Ovary (tissue), 7 donors: ENCODE measurements at regions not wholly inside any gene's neighbourhood (a gene's known extent, or its start where the extent isn't known, plus 50 kb on each side); places are given as distances from the start of the nearest gene placed in this dataset.

Source experiments
- DNase-seq, 5 donors: peaks; one replicate each; pipeline ENCODE4 v3.0.0-alpha.2; 2019 to 2020
- H3K27ac ChIP-seq, 2 donors: fragments of 200-600 bp; one replicate each; pipeline versions ENCODE4 v1.5.1 to v1.8.0; 2019 to 2022
- H3K27me3 ChIP-seq: fragments of 200-600 bp; one replicate; pipeline ENCODE4 v1.8.0; 2022
- H3K36me3 ChIP-seq: fragments of 200-600 bp; sonication (generic); one replicate; pipeline ENCODE4 v1.5.1; 2019
- H3K4me1 ChIP-seq: one replicate; pipeline ENCODE4 v1.8.1; 2013; ENCODE audit warnings: mild to moderate bottlenecking, moderate library complexity; ENCODE audit not compliant: insufficient read depth
- H3K4me3 ChIP-seq: fragments of 200-600 bp; sonication (generic); one replicate; pipeline ENCODE4 v1.5.1; 2017
- H3K9me3 ChIP-seq, 2 donors: fragments of 200-600 bp in 1 of 2; sonication (generic) in 1 of 2; one replicate each; pipeline versions ENCODE4 v1.5.1 to v1.8.1; 2013 to 2019; ENCODE audit warnings: mild to moderate bottlenecking in 1 of 2, moderate library complexity in 1 of 2
- CTCF ChIP-seq, 3 donors: fragments of 450-650 bp in 2 of 3; fragments of 200-600 bp in 1 of 3; IDR thresholded peaks; one replicate each; pipeline versions ENCODE4 v1.5.1 to v1.8.0; 2016 to 2022; ENCODE audit warnings: antibody characterized with exemption in 3 of 3, mild to moderate bottlenecking in 1 of 3
- EP300 ChIP-seq: sonication (generic); formaldehyde crosslinking; IDR thresholded peaks from one replicate; pipeline ENCODE4 v1.6.1; 2017; ENCODE audit warnings: antibody characterized with exemption
- POLR2A ChIP-seq: fragments of 450-650 bp; IDR thresholded peaks from one replicate; pipeline ENCODE4 v1.6.1; 2017; ENCODE audit warnings: antibody characterized with exemption, mild to moderate bottlenecking, moderate library complexity
- WGBS, 3 donors: extraction: QIAGEN DNeasy Blood & Tissue Kit in 1 of 3; methylation state at CpG; one replicate each; pipeline versions ENCODE4 v1.1.5 to v1.1.7; 2013 to 2017; 5-methylcytosine and 5-hydroxymethylcytosine counted together
- intact Hi-C, 4 donors: fragments of 100-400 bp; cut with DNase I; formaldehyde crosslinking; loops; one replicate each; pipeline versions ENCODE4 v1.11.0 to v1.15.1; 2022 to 2023
- donor health status: DM: no; HTN: no; CAD: no; lungs with moderate emphysema.
- donor health status: DM: no; HTN: no; CAD: no.
- donor health status: Bipolar disorder and iron deficiency.
- donor health status: DM: no; HTN: no; CAD: no.
- donor health status: DM: yes; HTN: yes; CAD: no.

GRCh38 chr13:108033800-108034707 is 181.3 kb downstream of the LIG4 start:
- intact Hi-C loops = no loop called here
- WGBS, 3 donors = 77 to 82% (median 79%) methylated on average over 3 of the region's 3 CpGs
- TF ChIP-seq CTCF (IDR thresholded peaks at IDR 0.05) (no peak), POLR2A (no peak), EP300 (no peak)
- DNase-seq = no peak
- Histone ChIP-seq H3K27ac (no peak overlapping the region), H3K4me1 (no peaks in the 10 kb centered on the region), H3K4me3 (no peak overlapping the region), H3K9me3 (no peaks in the 10 kb centered on the region), H3K36me3 (no peaks in the 10 kb centered on the region), H3K27me3 (no peaks in the 10 kb centered on the region)

- H3K4me1 ChIP-seq = no peaks in the 10 kb centered on the region
- 74 to 82% (median 76%) methylated on average over 5 of the region's 5 CpGs for WGBS, 3 donors
- DNase-seq = no peak
- H3K36me3 ChIP-seq = no peaks in the 10 kb centered on the region
- intact Hi-C loops = no loop called here
- no peaks in the 10 kb centered on the region for H3K9me3 ChIP-seq
- no peak overlapping the region for H3K27ac ChIP-seq
- TF ChIP-seq POLR2A = no peak
- no peak for TF ChIP-seq EP300
- TF ChIP-seq CTCF (IDR thresholded peaks at IDR 0.05) = no peak
- H3K4me3 ChIP-seq = no peak overlapping the region
- no peaks in the 10 kb centered on the region for H3K27me3 ChIP-seq
Measured at GRCh38 chr13:108031865-108032264, 183.5 kb downstream of the LIG4 start.

GRCh38 chr13:108030769-108031168 is 184.6 kb downstream of the LIG4 start:
- intact Hi-C loops = no loop called here
- no peaks in the 10 kb centered on the region for H3K4me1 ChIP-seq
- no peaks in the 10 kb centered on the region for H3K9me3 ChIP-seq
- no peak overlapping the region for H3K4me3 ChIP-seq
- TF ChIP-seq EP300 (no peak), CTCF (IDR thresholded peaks at IDR 0.05) (no peak), POLR2A (no peak)
- no peaks in the 10 kb centered on the region for H3K27me3 ChIP-seq
- H3K36me3 ChIP-seq = no peaks in the 10 kb centered on the region
- no peak overlapping the region for H3K27ac ChIP-seq
- WGBS, 3 donors = 23 to 28% (median 23%) methylated on average over 1 of the region's 1 CpG
- no peak for DNase-seq

GRCh38 chr13:108026680-108027410 is 188.5 kb downstream of the LIG4 start:
- Histone ChIP-seq H3K4me1 (no peaks in the 10 kb centered on the region), H3K27me3 (no peaks in the 10 kb centered on the region), H3K9me3 (no peaks in the 10 kb centered on the region), H3K27ac (no peak overlapping the region), H3K36me3 (no peaks in the 10 kb centered on the region), H3K4me3 (no peak overlapping the region)
- 22 to 35% (median 31%) methylated on average over 3 of the region's 3 CpGs for WGBS, 3 donors
- TF ChIP-seq POLR2A = no peak
- no peak for TF ChIP-seq CTCF (IDR thresholded peaks at IDR 0.05)
- TF ChIP-seq EP300 = no peak
- intact Hi-C loops = no loop called here
- no peak for DNase-seq
